Mesothelial cell of epicardium (in vitro differentiated cells): ENCODE measurements at regions not wholly inside any gene's neighbourhood (a gene's known extent, or its start where the extent isn't known, plus 50 kb on each side); places are given as distances from the start of the nearest gene placed in this dataset.

Experiments
- DNase-seq, 2 experiments: peaks; one replicate each; pipeline ENCODE4 v3.0.0; 2021; ENCODE audit warnings: low spot score in 2 of 2; ENCODE audit not compliant: unreplicated experiment in 2 of 2
- H3K27ac Mint-ChIP-seq: 2 replicates; pipeline ENCODE4 v1.8.0; 2021; ENCODE audit warnings: mixed read lengths
- H3K27me3 Mint-ChIP-seq: 2 replicates; pipeline ENCODE4 v1.8.0; 2021; ENCODE audit warnings: low read depth, mixed read lengths
- H3K36me3 Mint-ChIP-seq: 2 replicates; pipeline ENCODE4 v1.8.0; 2021; ENCODE audit warnings: mixed read lengths
- H3K4me1 Mint-ChIP-seq: 2 replicates; pipeline ENCODE4 v1.8.0; 2021; ENCODE audit warnings: mixed read lengths
- H3K4me3 Mint-ChIP-seq: 2 replicates; pipeline ENCODE4 v1.8.0; 2021; ENCODE audit warnings: mild to moderate bottlenecking, moderate library complexity, mixed read lengths
- H3K9me3 Mint-ChIP-seq: 2 replicates; pipeline ENCODE4 v1.8.0; 2021; ENCODE audit warnings: mixed read lengths
- CTCF ChIP-seq: fragments of 200-600 bp; sonication (generic); IDR thresholded peaks from one replicate; pipeline ENCODE4 v1.5.0; 2021; ENCODE audit warnings: antibody characterized with exemption; ENCODE audit not compliant: unreplicated experiment

DNA sequence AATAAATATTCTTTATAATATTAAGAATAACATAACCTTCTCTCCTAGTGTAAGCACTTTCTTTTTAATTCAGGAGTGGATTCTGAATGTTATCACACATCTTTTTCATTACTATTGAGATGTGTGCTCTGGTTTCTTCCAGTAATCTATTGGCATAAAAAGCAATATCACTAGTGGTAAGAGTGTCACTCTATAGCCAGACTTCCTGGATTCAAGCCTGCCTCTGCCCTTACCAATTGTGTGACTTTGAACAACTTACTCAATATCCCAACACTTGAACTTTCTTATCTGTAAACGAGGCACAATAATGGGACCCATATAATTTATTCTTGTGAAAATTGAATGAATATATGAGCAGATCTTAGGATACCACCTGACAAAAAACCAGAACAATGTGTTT lies 71.0 kb downstream of the SEM1 start:
- TF ChIP-seq CTCF, result no peak
- H3K9me3 Mint-ChIP-seq, result peaks cover 17% of the 10 kb centered on the region
- peak overlapping the region; percentile 49 for H3K27ac Mint-ChIP-seq
- H3K4me3 Mint-ChIP-seq, result no peak overlapping the region
- DNase-seq, result no peak
- peaks cover 3% of the 10 kb centered on the region for H3K27me3 Mint-ChIP-seq
- H3K4me1 Mint-ChIP-seq, result peaks cover 39% of the 10 kb centered on the region
- peaks cover 11% of the 10 kb centered on the region for H3K36me3 Mint-ChIP-seq

DNA sequence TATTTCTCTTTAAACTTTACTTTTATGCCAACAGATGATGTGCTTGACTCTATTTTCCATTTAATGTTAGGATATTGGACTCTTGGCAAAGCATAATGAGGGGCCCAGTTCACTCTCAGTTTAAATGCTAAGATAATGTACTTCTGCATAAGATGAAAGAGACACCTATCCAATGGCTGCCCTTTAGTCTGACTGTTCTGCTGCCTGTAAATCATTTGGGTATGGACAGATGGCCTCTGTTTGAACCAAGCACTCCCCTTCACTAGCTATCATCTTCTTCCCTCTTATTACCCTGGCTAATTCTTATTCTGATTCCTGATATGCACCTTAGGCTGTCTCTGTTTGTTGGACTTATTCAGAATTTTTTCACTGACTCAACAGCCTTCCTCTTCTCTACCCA lies 72.1 kb downstream of the SEM1 start:
- H3K4me3 Mint-ChIP-seq, result no peak overlapping the region
- H3K27ac Mint-ChIP-seq, result peak overlapping the region; percentile 81
- TF ChIP-seq CTCF, result no peak
- DNase-seq, result no peak
- H3K9me3 Mint-ChIP-seq, result peaks cover 17% of the 10 kb centered on the region
- H3K36me3 Mint-ChIP-seq, result peaks cover 11% of the 10 kb centered on the region
- peaks cover 3% of the 10 kb centered on the region for H3K27me3 Mint-ChIP-seq
- H3K4me1 Mint-ChIP-seq, result peaks cover 39% of the 10 kb centered on the region

DNA sequence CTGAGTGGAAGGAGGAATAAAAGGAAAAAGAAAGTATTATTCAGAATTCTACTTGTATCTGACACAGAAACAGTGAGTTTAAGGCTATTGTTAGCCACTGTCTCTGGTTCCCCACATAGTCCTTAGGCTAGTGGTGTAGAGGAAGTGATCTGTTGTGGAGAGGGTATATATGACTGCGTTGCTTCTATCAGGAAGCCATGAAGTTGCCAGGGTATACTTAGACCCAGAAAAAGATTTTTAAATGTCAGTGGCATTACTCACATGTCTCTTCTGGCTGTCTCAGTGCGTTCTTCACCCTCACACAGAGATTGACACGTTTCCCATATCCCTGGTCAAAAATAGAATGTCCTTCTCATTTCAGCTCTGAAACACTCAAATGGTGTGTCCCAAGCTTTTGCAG lies 72.7 kb downstream of the SEM1 start:
- no peak for TF ChIP-seq CTCF
- H3K27me3 Mint-ChIP-seq, result peaks cover 5% of the 10 kb centered on the region
- no peak overlapping the region for H3K4me3 Mint-ChIP-seq
- peaks cover 17% of the 10 kb centered on the region for H3K9me3 Mint-ChIP-seq
- DNase-seq, result no peak
- peaks cover 11% of the 10 kb centered on the region for H3K36me3 Mint-ChIP-seq
- H3K27ac Mint-ChIP-seq, result peak overlapping the region; percentile 81
- peaks cover 39% of the 10 kb centered on the region for H3K4me1 Mint-ChIP-seq

GRCh38 chr7:96636342-96636860 lies 73.2 kb downstream of the SEM1 start:
- Mint-ChIP-seq H3K27ac (peak overlapping the region; percentile 81), H3K9me3 (peaks cover 17% of the 10 kb centered on the region), H3K4me3 (no peak overlapping the region), H3K27me3 (peaks cover 9% of the 10 kb centered on the region), H3K4me1 (peaks cover 39% of the 10 kb centered on the region), H3K36me3 (peaks cover 11% of the 10 kb centered on the region)
- no peak for DNase-seq
- no peak for TF ChIP-seq CTCF

DNA sequence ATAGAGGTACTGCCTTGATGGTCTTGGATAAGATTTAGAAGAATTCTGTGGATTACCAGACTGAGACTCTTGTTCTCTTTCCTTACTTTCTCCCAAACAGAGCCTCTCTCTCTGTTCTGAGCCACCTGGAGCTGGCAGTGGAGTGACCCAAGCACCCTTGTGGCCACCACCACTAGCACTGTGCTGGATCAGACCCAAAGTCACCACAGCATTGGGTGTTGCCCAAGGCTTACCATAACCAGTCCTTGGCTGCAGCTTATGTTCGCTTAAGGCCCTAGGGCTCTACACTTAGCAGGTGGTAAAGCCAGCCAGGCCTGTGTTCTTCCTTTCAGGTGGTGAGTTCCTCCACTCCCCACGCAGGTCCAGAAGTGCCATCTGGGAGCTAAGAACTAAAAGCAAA lies 79.8 kb downstream of the SEM1 start:
- Mint-ChIP-seq H3K27ac (no peak overlapping the region), H3K4me3 (no peak overlapping the region), H3K4me1 (peaks cover 1% of the 10 kb centered on the region), H3K9me3 (peaks cover 36% of the 10 kb centered on the region), H3K36me3 (peaks cover 6% of the 10 kb centered on the region), H3K27me3 (peaks cover 41% of the 10 kb centered on the region)
- no peak for DNase-seq
- TF ChIP-seq CTCF, result no peak

DNA sequence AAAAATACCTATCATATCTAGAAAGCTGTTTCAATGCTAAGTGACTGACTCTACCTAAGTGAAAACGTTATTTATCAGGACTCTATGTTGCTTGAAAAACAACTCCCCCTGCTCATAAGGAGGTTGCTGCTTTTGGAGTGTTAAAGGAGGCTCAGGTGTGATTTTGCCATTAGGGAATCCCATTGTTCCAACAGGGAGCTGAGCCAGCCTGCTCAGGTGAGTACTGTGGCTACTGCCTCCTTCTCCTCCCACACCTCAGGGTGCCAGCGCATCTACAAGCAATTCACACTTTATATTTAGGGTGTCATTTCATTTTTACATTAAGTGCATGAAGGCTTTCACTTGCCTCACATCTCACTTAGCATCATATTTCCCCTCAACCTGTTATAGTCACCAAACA lies 84.7 kb downstream of the SEM1 start:
- Mint-ChIP-seq H3K27me3 (peaks cover 41% of the 10 kb centered on the region), H3K4me3 (no peak overlapping the region), H3K36me3 (peaks cover 4% of the 10 kb centered on the region), H3K4me1 (peaks cover 13% of the 10 kb centered on the region), H3K9me3 (peaks cover 34% of the 10 kb centered on the region), H3K27ac (no peak overlapping the region)
- TF ChIP-seq CTCF, result no peak
- DNase-seq, result no peak
